ENCODE measurements at regions not wholly inside any gene's neighbourhood (a gene's known extent, or its start where the extent isn't known, plus 50 kb on each side); places are given as distances from the start of the nearest gene placed in this dataset.

GRCh38 chr11:29786092-29786491, 230.7 kb downstream of the KCNA4 start:
- H3K27ac ChIP-seq (ENCODE audit: low read depth in 1 of 2, low read length in 2 of 2), result no peak overlapping the region
- H3K27me3 Mint-ChIP-seq, result no peaks in the 10 kb centered on the region
- H3K36me3 ChIP-seq (ENCODE audit: insufficient read depth, low read length), result no peaks in the 10 kb centered on the region
- H3K4me1 ChIP-seq (ENCODE audit: insufficient read depth, low read length), result no peaks in the 10 kb centered on the region
- H3K9me3 ChIP-seq (ENCODE audit: control insufficient read depth in 1 of 2, insufficient read depth in 1 of 2, low read length in 2 of 2), result no peaks in the 10 kb centered on the region
- CTCF ChIA-PET, result no interaction called here
- H3K4me3 Mint-ChIP-seq, result no peak overlapping the region
- DNase-seq (no peak), ATAC-seq (ENCODE audit: poor library complexity) (no peak)
- intact Hi-C loops (cut with DNase I, micrococcal nuclease), result no loop called here
- no peak overlapping the region for H3K4me3 ChIP-seq (ENCODE audit: low read length)
- H3K27ac Mint-ChIP-seq, result no peak overlapping the region
- H3K27me3 ChIP-seq (ENCODE audit: control insufficient read depth in 1 of 2, insufficient read depth in 2 of 2, low read length in 2 of 2), result no peaks in the 10 kb centered on the region
- H3K4me1 Mint-ChIP-seq (ENCODE audit: low read depth), result no peaks in the 10 kb centered on the region
- no peaks in the 10 kb centered on the region for H3K36me3 Mint-ChIP-seq (ENCODE audit: low read depth)
- peaks cover 9% of the 10 kb centered on the region for H3K9me3 Mint-ChIP-seq
- POLR2A ChIA-PET, result no interaction called here
- TF ChIP-seq CTCF (IDR thresholded peaks at IDR 0.05), result no peak

GRCh38 chr11:29783506-29783905, 233.3 kb downstream of the KCNA4 start:
- Mint-ChIP-seq H3K4me3 (no peak overlapping the region), H3K36me3 (ENCODE audit: low read depth) (no peaks in the 10 kb centered on the region), H3K4me1 (ENCODE audit: low read depth) (no peaks in the 10 kb centered on the region), H3K9me3 (peaks cover 11% of the 10 kb centered on the region), H3K27ac (no peak overlapping the region), H3K27me3 (no peaks in the 10 kb centered on the region)
- ChIA-PET POLR2A (no interaction called here), CTCF (no interaction called here)
- no peaks in the 10 kb centered on the region for H3K27me3 ChIP-seq (ENCODE audit: control insufficient read depth in 1 of 2, insufficient read depth in 2 of 2, low read length in 2 of 2)
- H3K4me3 ChIP-seq (ENCODE audit: low read length), result no peak overlapping the region
- no peak for TF ChIP-seq CTCF (IDR thresholded peaks at IDR 0.05)
- H3K9me3 ChIP-seq (ENCODE audit: control insufficient read depth in 1 of 2, insufficient read depth in 1 of 2, low read length in 2 of 2), result peaks cover 0 to 7% of the 10 kb centered on the region in 2 experiments
- no peak overlapping the region for H3K27ac ChIP-seq (ENCODE audit: low read depth in 1 of 2, low read length in 2 of 2)
- no peak for ATAC-seq (ENCODE audit: poor library complexity)
- intact Hi-C loops (cut with DNase I, micrococcal nuclease), result no loop called here
- no peaks in the 10 kb centered on the region for H3K4me1 ChIP-seq (ENCODE audit: insufficient read depth, low read length)
- DNase-seq, result no peak
- H3K36me3 ChIP-seq (ENCODE audit: insufficient read depth, low read length), result no peaks in the 10 kb centered on the region

GRCh38 chr11:29782447-29782846, 234.4 kb downstream of the KCNA4 start:
- Mint-ChIP-seq H3K36me3 (ENCODE audit: low read depth) (no peaks in the 10 kb centered on the region), H3K27me3 (no peaks in the 10 kb centered on the region), H3K9me3 (peaks cover 13% of the 10 kb centered on the region), H3K27ac (no peak overlapping the region), H3K4me1 (ENCODE audit: low read depth) (no peaks in the 10 kb centered on the region), H3K4me3 (no peak overlapping the region)
- Histone ChIP-seq H3K4me1 (ENCODE audit: insufficient read depth, low read length) (no peaks in the 10 kb centered on the region), H3K27ac (ENCODE audit: low read depth in 1 of 2, low read length in 2 of 2) (no peak overlapping the region), H3K36me3 (ENCODE audit: insufficient read depth, low read length) (no peaks in the 10 kb centered on the region), H3K9me3 (ENCODE audit: control insufficient read depth in 1 of 2, insufficient read depth in 1 of 2, low read length in 2 of 2) (peaks cover 0 to 9% of the 10 kb centered on the region in 2 experiments), H3K4me3 (ENCODE audit: low read length) (no peak overlapping the region), H3K27me3 (ENCODE audit: control insufficient read depth in 1 of 2, insufficient read depth in 2 of 2, low read length in 2 of 2) (no peaks in the 10 kb centered on the region)
- intact Hi-C loops (cut with DNase I, micrococcal nuclease), result no loop called here
- POLR2A ChIA-PET, result no interaction called here
- DNase-seq (no peak), ATAC-seq (ENCODE audit: poor library complexity) (no peak)
- CTCF ChIA-PET, result no interaction called here
- no peak for TF ChIP-seq CTCF (IDR thresholded peaks at IDR 0.05)

Measured in CD4-positive, alpha-beta T cell (primary cell).